ENCODE measurements at regions not wholly inside any gene's neighbourhood (a gene's known extent, or its start where the extent isn't known, plus 50 kb on each side); places are given as distances from the start of the nearest gene placed in this dataset.

- Histone ChIP-seq H3K4me3 (ENCODE audit: low read depth, low read length) (no peak overlapping the region), H3K9me3 (ENCODE audit: control insufficient read depth, insufficient read depth, low read length) (no peaks in the 10 kb centered on the region), H3K27me3 (ENCODE audit: control insufficient read depth, insufficient read depth, low read length) (no peaks in the 10 kb centered on the region), H3K27ac (ENCODE audit: low read depth, low read length) (no peak overlapping the region)
- no peak for TF ChIP-seq CTCF (IDR thresholded peaks at IDR 0.05; ENCODE audit: low read depth, low read length)
- POLR2A ChIA-PET, result no interaction called here
- CTCF ChIA-PET, result no interaction called here
- no peak for DNase-seq (ENCODE audit: low read depth, low spot score)
Observed at GRCh38 chr11:37474889-37475288, 876.9 kb upstream of the RAG2 start.

- Histone ChIP-seq H3K9me3 (ENCODE audit: control insufficient read depth, insufficient read depth, low read length) (no peaks in the 10 kb centered on the region), H3K27ac (ENCODE audit: low read depth, low read length) (no peak overlapping the region), H3K27me3 (ENCODE audit: control insufficient read depth, insufficient read depth, low read length) (no peaks in the 10 kb centered on the region), H3K4me3 (ENCODE audit: low read depth, low read length) (no peak overlapping the region)
- CTCF ChIA-PET, result no interaction called here
- POLR2A ChIA-PET, result no interaction called here
- DNase-seq (ENCODE audit: low read depth, low spot score), result no peak
- TF ChIP-seq CTCF (IDR thresholded peaks at IDR 0.05; ENCODE audit: low read depth, low read length), result no peak
Observed at GRCh38 chr11:37468344-37468743, 870.3 kb upstream of the RAG2 start.

DNA sequence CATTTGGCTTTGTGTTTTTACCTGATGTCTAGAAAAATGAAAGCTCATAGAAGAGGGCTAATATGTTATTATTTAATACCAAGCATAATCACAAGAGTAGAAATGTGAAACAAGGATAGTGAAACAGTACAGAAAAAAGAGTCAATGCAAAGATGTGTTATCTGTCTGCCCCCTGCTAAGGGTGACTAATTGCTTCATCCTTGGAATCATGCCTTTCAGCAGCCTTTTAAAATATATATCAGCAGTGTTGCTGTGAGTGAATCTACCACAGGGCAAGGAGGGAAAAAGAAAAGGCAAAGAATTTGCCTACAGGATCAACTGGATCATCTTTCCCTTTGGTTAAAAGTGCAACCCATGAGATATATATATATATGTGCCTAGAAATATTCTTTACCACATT is 867.2 kb upstream of the RAG2 start:
- ChIA-PET POLR2A (no interaction called here), CTCF (interaction anchor here (0.6 kb wide), 1 partner anchor 378 kb away, joined by 6 read pairs; no protein-coding TSS in a partner anchor)
- H3K4me3 ChIP-seq (ENCODE audit: low read depth, low read length), result no peak overlapping the region
- no peaks in the 10 kb centered on the region for H3K27me3 ChIP-seq (ENCODE audit: control insufficient read depth, insufficient read depth, low read length)
- DNase-seq (ENCODE audit: low read depth, low spot score), result no peak
- H3K27ac ChIP-seq (ENCODE audit: low read depth, low read length), result no peak overlapping the region
- H3K9me3 ChIP-seq (ENCODE audit: control insufficient read depth, insufficient read depth, low read length), result no peaks in the 10 kb centered on the region
- no peak for TF ChIP-seq CTCF (IDR thresholded peaks at IDR 0.05; ENCODE audit: low read depth, low read length)

DNA sequence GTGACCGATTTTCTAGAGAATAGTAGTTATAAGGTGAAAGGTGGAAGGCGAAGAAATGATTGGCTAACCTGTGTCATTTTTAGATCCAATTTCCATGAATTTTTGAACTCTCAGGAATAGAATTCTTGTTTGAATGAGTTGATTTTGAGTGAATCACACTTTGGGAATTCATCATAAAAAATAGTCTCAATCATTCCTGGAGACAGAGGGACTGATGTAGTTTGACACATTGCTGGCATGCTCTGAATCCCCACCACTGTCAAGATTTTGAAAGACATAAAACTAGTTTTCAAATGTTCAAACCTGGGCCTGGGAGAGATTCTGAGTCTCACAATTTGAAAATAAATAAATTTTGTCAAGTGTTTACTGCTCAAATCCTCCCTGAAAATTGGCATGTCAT is 861.4 kb upstream of the RAG2 start:
- no peaks in the 10 kb centered on the region for H3K9me3 ChIP-seq (ENCODE audit: control insufficient read depth, insufficient read depth, low read length)
- DNase-seq (ENCODE audit: low read depth, low spot score), result no peak
- TF ChIP-seq CTCF (IDR thresholded peaks at IDR 0.05; ENCODE audit: low read depth, low read length), result no peak
- H3K27me3 ChIP-seq (ENCODE audit: control insufficient read depth, insufficient read depth, low read length), result no peaks in the 10 kb centered on the region
- ChIA-PET CTCF (no interaction called here), POLR2A (no interaction called here)
- H3K27ac ChIP-seq (ENCODE audit: low read depth, low read length), result no peak overlapping the region
- no peak overlapping the region for H3K4me3 ChIP-seq (ENCODE audit: low read depth, low read length)

DNA sequence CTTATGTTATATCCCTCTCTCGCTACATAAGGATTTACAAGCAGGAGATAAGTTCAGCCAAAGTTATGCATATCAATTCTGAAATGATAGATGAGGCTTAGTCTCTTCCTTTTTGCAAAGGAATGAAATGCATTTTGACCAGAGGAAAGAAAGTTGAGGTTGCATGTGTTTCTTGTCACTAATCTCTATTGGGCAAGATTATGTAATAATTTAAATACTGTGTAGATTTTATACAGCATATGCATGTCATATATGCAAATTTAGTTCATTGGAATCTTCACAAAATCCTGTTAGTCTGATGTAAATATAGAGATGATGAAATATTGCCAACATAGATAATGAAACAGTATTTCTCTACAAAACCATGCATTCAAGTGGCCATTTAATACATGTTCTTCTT is 858.7 kb upstream of the RAG2 start:
- Histone ChIP-seq H3K27ac (ENCODE audit: low read depth, low read length) (no peak overlapping the region), H3K27me3 (ENCODE audit: control insufficient read depth, insufficient read depth, low read length) (no peaks in the 10 kb centered on the region), H3K9me3 (ENCODE audit: control insufficient read depth, insufficient read depth, low read length) (no peaks in the 10 kb centered on the region), H3K4me3 (ENCODE audit: low read depth, low read length) (no peak overlapping the region)
- CTCF ChIA-PET, result no interaction called here
- POLR2A ChIA-PET, result no interaction called here
- no peak for TF ChIP-seq CTCF (IDR thresholded peaks at IDR 0.05; ENCODE audit: low read depth, low read length)
- DNase-seq (ENCODE audit: low read depth, low spot score), result no peak
